ENCODE measurements at regions not wholly inside any gene's neighbourhood (a gene's known extent, or its start where the extent isn't known, plus 50 kb on each side); places are given as distances from the start of the nearest gene placed in this dataset.

DNA sequence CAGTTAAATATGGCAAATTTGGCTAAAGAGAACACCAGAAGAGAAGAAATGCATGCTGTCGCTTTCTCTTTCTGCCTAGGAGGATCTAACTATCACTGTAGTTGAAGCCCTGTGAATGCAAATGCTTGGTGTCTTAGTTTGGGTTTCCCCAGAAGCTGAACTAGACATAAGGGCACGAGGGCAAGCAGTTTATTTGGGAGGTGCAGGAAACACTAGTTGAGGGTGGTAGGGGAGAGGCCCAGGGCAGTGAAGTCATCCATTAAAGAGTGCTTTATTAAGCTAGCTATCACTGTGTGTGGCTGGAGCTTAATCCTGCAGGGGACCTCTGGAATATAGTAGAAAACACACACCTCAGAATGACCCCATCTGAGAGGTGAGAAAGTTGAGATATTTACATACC is 639.8 kb upstream of the ZEB2 start:
- Mint-ChIP-seq H3K4me3 (no peak overlapping the region), H3K27me3 (ENCODE audit: low read depth) (no peaks in the 10 kb centered on the region), H3K4me1 (peaks cover 22% of the 10 kb centered on the region), H3K9me3 (peaks cover 12% of the 10 kb centered on the region), H3K36me3 (no peaks in the 10 kb centered on the region), H3K27ac (no peak overlapping the region)
- DNase-seq (ENCODE audit: low spot score in 2 of 2, unreplicated experiment in 2 of 2): no peak
- TF ChIP-seq, protein P1, sequence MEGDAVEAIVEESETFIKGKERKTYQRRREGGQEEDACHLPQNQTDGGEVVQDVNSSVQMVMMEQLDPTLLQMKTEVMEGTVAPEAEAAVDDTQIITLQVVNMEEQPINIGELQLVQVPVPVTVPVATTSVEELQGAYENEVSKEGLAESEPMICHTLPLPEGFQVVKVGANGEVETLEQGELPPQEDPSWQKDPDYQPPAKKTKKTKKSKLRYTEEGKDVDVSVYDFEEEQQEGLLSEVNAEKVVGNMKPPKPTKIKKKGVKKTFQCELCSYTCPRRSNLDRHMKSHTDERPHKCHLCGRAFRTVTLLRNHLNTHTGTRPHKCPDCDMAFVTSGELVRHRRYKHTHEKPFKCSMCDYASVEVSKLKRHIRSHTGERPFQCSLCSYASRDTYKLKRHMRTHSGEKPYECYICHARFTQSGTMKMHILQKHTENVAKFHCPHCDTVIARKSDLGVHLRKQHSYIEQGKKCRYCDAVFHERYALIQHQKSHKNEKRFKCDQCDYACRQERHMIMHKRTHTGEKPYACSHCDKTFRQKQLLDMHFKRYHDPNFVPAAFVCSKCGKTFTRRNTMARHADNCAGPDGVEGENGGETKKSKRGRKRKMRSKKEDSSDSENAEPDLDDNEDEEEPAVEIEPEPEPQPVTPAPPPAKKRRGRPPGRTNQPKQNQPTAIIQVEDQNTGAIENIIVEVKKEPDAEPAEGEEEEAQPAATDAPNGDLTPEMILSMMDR (IDR thresholded peaks at IDR 0.05; ENCODE audit: unreplicated experiment): no peak

DNA sequence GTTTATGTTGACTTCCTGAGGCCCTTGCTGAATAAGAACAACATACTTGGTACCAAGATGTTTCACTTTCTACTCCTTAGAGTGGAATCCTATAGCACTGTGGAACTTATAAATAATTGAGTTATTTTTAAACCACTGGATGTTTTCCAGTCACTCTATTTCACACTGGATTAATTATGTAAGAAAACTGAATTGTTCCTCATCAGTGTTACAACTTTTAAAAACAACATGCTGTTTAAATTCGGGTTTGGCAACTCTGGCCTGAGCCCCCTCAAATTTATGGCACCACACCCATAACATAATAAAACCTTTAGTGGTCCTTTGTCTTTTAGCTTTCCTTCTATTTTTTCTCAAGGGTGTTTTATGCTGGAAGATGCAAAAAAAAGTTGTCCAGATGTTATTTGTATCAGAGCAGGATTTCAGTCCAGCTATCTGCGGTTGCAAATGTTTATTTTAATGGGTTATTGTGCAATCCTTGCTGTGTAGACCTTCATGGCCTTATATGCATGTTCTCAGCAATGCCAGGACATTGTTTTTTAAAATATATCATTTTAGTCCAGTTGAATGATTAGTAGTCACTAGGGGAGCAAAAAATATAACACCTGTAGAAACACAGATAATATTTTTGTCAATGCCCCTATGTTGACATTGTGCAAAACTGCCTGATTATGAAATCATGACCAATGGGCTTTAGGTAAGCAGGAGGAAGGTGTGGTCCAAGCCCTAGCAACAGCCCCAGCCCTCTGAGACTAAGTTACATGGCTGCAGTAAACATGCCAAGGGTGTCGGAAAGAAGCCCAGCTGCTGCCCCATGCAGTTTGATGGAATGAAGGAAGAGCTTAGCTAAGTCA is 638.0 kb upstream of the ZEB2 start:
- H3K9me3 Mint-ChIP-seq: peaks cover 23% of the 10 kb centered on the region
- H3K36me3 Mint-ChIP-seq: peaks cover 7% of the 10 kb centered on the region
- H3K4me3 Mint-ChIP-seq: no peak overlapping the region
- peaks cover 22% of the 10 kb centered on the region for H3K4me1 Mint-ChIP-seq
- TF ChIP-seq, protein P1 (IDR thresholded peaks at IDR 0.05; ENCODE audit: unreplicated experiment): no peak
- DNase-seq (ENCODE audit: low spot score in 2 of 2, unreplicated experiment in 2 of 2): no peak
- peak overlapping the region; percentile 65 for H3K27ac Mint-ChIP-seq
- no peaks in the 10 kb centered on the region for H3K27me3 Mint-ChIP-seq (ENCODE audit: low read depth)

DNA sequence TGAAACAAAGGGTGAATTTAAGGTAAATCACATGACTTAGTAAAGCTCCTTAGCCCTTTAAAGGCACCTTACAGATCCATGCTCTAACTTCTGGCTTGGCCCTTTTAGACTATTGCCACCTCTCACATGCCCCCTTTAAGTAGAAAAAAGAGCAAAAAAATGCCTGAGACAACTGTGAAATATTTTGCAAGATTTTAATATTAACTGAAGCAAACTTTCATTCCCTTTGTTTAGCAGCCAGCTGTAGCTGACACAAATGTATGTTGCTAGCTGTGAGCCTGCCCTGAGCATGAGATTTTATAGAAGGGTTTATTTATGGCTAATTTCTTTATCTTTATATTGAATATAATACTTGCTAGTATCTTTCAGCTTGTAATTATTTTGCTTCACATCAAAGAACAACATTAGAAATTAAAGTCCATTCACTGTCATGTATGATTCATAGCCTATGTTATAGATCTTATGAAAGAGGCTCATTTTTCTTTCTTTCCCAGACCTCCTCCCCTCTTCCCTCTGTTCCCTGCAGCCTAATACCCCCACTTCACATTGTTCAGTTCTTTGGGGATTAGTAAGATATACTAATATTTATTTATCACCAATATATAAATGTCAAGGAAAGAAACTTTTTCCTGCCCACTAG is 637.2 kb upstream of the ZEB2 start:
- DNase-seq (ENCODE audit: low spot score in 2 of 2, unreplicated experiment in 2 of 2): no peak
- H3K9me3 Mint-ChIP-seq: peaks cover 22% of the 10 kb centered on the region
- peak overlapping the region; percentile 65 for H3K27ac Mint-ChIP-seq
- TF ChIP-seq, protein P1 (IDR thresholded peaks at IDR 0.05; ENCODE audit: unreplicated experiment): no peak
- H3K36me3 Mint-ChIP-seq: peaks cover 7% of the 10 kb centered on the region
- no peaks in the 10 kb centered on the region for H3K27me3 Mint-ChIP-seq (ENCODE audit: low read depth)
- H3K4me1 Mint-ChIP-seq: peaks cover 22% of the 10 kb centered on the region
- H3K4me3 Mint-ChIP-seq: no peak overlapping the region

DNA sequence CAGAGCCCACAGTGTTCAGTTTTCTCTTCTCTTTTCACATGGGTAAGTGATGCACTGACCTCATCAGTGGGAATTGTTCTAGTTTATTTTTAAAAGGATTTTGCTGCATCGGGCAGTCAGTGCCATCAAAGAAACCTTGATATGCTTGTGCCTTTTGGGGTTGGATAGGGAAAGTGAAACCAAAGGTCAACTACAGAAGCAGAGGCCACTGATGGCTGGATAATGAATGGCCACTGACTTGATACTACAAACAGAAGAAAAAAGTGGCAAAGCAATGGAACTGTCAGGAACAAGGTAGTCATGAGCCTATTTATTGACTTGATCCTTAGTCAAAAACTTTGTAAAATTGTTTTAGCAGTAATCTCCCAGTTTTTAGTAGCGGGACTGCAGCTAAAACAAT is 636.3 kb upstream of the ZEB2 start:
- TF ChIP-seq, protein P1 (IDR thresholded peaks at IDR 0.05; ENCODE audit: unreplicated experiment): no peak
- Mint-ChIP-seq H3K36me3 (peaks cover 7% of the 10 kb centered on the region), H3K27me3 (ENCODE audit: low read depth) (no peaks in the 10 kb centered on the region), H3K4me1 (peaks cover 22% of the 10 kb centered on the region), H3K27ac (peak overlapping the region; percentile 31), H3K9me3 (peaks cover 22% of the 10 kb centered on the region), H3K4me3 (no peak overlapping the region)
- DNase-seq (ENCODE audit: low spot score in 2 of 2, unreplicated experiment in 2 of 2): no peak

DNA sequence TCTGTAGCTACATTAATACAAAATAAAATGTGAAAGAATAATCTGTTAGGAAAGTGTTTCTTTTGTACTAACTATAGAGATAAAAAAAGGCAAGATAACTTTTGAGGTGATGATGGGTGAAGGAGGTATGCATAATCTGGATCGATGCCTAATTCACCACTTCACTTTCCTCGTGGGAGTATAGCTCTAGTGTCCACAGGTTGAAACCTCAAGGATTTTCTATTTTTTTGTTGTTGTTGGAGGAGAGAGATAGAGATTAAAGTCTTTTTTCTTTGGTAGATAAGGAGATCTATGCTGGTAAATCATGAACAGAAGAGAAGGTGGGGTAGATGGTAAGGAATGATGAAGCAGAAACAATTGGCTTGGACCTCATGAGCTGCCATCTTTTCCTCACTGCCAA is 635.3 kb upstream of the ZEB2 start:
- H3K36me3 Mint-ChIP-seq: peaks cover 7% of the 10 kb centered on the region
- H3K9me3 Mint-ChIP-seq: peaks cover 20% of the 10 kb centered on the region
- H3K4me3 Mint-ChIP-seq: no peak overlapping the region
- H3K4me1 Mint-ChIP-seq: peaks cover 22% of the 10 kb centered on the region
- DNase-seq (ENCODE audit: low spot score in 2 of 2, unreplicated experiment in 2 of 2): no peak
- TF ChIP-seq, protein P1 (IDR thresholded peaks at IDR 0.05; ENCODE audit: unreplicated experiment): no peak
- H3K27ac Mint-ChIP-seq: no peak overlapping the region
- no peaks in the 10 kb centered on the region for H3K27me3 Mint-ChIP-seq (ENCODE audit: low read depth)

Data from mesothelial cell of epicardium (in vitro differentiated cells).